PFSK-1 (cell line): ENCODE measurements at regions not wholly inside any gene's neighbourhood (a gene's known extent, or its start where the extent isn't known, plus 50 kb on each side); places are given as distances from the start of the nearest gene placed in this dataset.

Experiments used
- FOXP2 ChIP-seq: optimal IDR thresholded peaks from 2 replicates; pipeline ENCODE3; 2011; ENCODE audit warnings: borderline replicate concordance, control low read depth, inconsistent platforms; ENCODE audit not compliant: insufficient read depth; ENCODE audit errors: extremely low read length, extremely low read depth
- POLR2AphosphoS5 ChIP-seq: IDR thresholded peaks from 2 replicates; pipeline ENCODE4 v1.6.1; 2012; ENCODE audit warnings: low read depth, mild to moderate bottlenecking, control low read depth, low read length, moderate library complexity
- SIN3A ChIP-seq: IDR thresholded peaks from 2 replicates; pipeline ENCODE4 v1.6.1; 2012; ENCODE audit warnings: mild to moderate bottlenecking, low read length, moderate library complexity, borderline replicate concordance; ENCODE audit not compliant: insufficient read depth
- TAF1 ChIP-seq: IDR thresholded peaks from 2 replicates; pipeline ENCODE4 v1.6.1; 2012; ENCODE audit warnings: low read length, control low read depth, borderline replicate concordance; ENCODE audit not compliant: insufficient read depth
- TF ChIP-seq, protein P1 (sequence below), 2 experiments: IDR thresholded peaks; 2 replicates each; pipeline versions ENCODE4 v1.6.1 to v1.8.0; 2011 to 2012; ENCODE audit warnings: low read depth in 2 of 2, low read length in 2 of 2, control low read depth in 1 of 2, inconsistent platforms in 1 of 2, mild to moderate bottlenecking in 1 of 2, moderate library complexity in 1 of 2; ENCODE audit not compliant: insufficient read depth in 1 of 2

DNA sequence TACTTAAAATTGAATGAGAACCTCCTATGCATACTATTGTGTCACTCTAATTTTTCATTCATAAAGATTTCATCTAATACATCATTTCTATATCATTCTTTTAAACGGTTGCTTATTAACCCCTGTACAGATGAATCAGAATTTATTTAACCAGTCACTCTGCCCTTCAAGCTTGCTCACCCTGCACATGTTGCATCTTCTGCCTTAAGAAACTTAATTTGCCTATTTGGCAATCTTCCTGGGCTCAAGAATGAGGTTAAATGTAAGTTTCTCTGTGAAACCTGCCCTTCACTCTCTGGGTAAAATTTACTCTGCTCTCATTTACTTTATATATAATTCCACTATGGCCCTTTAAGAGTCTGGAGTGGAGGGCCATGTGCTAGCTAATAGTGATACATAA is 434.7 kb upstream of the ZNF608 start:
- TF ChIP-seq POLR2AphosphoS5 (no peak), SIN3A (no peak), TAF1 (no peak), FOXP2 (no peak)
- TF ChIP-seq, protein P1, sequence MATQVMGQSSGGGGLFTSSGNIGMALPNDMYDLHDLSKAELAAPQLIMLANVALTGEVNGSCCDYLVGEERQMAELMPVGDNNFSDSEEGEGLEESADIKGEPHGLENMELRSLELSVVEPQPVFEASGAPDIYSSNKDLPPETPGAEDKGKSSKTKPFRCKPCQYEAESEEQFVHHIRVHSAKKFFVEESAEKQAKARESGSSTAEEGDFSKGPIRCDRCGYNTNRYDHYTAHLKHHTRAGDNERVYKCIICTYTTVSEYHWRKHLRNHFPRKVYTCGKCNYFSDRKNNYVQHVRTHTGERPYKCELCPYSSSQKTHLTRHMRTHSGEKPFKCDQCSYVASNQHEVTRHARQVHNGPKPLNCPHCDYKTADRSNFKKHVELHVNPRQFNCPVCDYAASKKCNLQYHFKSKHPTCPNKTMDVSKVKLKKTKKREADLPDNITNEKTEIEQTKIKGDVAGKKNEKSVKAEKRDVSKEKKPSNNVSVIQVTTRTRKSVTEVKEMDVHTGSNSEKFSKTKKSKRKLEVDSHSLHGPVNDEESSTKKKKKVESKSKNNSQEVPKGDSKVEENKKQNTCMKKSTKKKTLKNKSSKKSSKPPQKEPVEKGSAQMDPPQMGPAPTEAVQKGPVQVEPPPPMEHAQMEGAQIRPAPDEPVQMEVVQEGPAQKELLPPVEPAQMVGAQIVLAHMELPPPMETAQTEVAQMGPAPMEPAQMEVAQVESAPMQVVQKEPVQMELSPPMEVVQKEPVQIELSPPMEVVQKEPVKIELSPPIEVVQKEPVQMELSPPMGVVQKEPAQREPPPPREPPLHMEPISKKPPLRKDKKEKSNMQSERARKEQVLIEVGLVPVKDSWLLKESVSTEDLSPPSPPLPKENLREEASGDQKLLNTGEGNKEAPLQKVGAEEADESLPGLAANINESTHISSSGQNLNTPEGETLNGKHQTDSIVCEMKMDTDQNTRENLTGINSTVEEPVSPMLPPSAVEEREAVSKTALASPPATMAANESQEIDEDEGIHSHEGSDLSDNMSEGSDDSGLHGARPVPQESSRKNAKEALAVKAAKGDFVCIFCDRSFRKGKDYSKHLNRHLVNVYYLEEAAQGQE (IDR thresholded peaks at IDR 0.05; ENCODE audit: insufficient read depth in 1 of 2, low read depth in 2 of 2, low read length in 2 of 2), result no peak
